ENCODE measurements at regions not wholly inside any gene's neighbourhood (a gene's known extent, or its start where the extent isn't known, plus 50 kb on each side); places are given as distances from the start of the nearest gene placed in this dataset.
"Not testable (repeated sequence)": the region's sequence is repeated elsewhere in the genome, so short reads cannot be mapped to it uniquely, and the experiment has no call there.

- DNase-seq, result peak; percentile 97
These were observed 1188.1 kb downstream of the EPHA7 start for GRCh38 chr6:92231171-92231701.

DNA sequence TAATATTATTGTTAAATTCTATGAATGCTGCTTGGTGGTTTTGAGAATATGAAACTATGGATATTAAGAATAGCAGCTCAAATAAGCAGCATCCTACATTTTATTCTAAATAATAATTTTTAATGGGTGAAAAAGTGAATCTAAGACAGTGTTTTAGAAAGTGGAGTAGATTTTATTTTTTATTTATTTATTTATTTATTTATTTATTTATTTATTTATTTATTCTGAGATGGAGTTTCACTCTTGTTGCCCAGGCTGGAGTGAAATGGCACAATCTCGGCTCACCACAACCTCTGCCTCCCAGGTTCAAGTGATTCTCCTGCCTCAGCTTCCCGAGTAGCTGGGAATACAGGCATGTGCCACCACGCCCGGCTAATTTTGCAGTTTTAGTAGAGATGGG, 1199.4 kb downstream of the EPHA7 start:
- DNase-seq, result not testable (repeated sequence)

- no peak for DNase-seq
These were observed 1202.6 kb downstream of the EPHA7 start for GRCh38 chr6:92216717-92217116.

GRCh38 chr6:92201618-92202017, 1217.7 kb downstream of the EPHA7 start:
- no peak for DNase-seq

DNA sequence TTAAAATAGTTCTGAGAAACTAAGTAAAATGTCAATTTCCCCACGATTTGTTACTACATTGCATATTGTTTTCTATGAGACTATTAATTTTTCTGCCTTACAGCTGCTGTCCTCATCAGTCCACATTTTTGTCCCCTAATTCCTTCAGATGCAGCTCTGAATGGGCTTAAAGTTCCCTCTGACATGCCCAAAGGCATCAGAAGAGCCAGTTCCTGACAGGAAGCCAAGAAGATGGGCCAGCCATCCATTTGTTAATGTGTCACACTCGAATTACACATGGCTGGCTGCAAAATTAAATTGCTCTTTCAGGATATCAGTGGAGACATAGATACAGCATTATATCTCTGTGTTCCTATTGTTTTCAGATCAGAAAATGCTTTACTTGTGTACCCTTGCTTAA, 1223.0 kb downstream of the EPHA7 start:
- no peak for DNase-seq

GRCh38 chr6:92195796-92196195, 1223.6 kb downstream of the EPHA7 start:
- DNase-seq, result no peak

DNA sequence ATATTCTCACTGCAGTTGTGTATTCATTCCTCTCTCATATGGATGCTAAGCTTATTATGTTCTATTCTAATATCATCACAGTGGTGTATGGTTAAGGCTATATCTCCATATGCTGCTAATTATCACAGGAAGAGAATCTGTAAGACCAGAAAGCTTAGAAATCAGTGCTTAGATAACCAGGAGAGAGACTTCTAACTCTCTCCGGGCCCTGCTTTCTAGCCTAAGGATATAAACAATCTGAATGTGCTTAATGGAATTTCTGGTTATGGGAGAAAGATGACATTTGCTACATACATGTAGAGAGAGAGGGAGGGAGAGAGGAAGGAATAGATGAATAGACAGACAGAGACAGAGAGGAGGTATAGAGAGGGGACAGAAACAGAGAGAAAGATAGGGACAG, 1231.3 kb downstream of the EPHA7 start:
- no peak for DNase-seq

DNA sequence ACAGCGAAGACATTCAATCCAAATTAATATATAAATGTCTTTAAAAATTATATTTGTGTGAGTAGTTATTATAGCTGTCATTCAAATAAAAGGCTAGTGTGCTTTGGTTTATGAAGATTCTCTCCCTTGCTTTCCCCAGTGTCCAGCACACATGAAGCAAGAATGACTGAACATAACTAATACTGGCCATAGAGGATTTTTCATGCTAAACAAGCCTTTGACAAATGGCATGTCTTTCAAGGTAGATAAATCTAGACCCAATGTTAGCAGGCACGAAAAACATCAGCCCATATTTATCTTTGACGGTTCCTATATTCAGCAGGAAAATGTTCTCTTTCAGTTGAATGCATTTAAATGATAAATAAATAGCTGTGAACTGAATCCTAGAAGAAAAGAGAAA, 1234.4 kb downstream of the EPHA7 start:
- no peak for DNase-seq

DNA sequence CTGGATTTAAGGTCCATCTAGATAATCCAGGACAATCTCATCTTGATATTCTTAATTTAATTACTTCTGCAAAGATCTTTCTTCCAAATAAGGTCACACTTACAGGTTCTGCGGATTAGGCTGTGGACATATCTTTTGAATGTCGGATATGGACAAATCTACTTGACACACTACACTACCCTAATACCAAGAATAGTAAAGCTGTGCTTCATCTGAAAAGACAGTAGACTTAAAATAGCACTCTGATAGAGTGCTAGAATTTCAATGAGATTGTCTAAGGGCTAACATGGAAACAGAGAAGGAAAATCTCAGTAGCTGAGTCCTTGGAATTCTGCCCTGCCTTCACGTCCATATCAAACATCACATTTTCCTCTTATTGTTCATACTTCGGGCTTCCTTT, 1238.0 kb downstream of the EPHA7 start:
- DNase-seq, result no peak

GRCh38 chr6:92180090-92180489, 1239.3 kb downstream of the EPHA7 start:
- no peak for DNase-seq

DNA sequence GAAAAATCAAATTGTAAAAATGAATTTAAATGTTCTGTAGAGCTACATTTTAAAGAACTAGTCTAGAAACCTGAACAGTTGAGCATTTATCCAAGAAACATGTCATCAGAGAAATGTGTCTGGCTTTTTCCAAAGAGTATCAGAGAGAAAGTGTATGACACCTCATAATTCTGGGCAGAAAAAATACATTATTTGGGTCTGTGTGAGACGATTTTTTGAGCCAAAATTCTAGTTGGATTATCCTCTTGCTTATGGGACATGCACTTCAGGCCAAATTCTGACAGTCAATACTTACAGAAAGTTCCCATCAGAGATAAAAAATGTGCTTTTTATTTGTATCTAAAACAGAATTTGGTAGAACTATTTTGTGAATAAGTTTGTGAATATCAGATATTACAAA, 1242.7 kb downstream of the EPHA7 start:
- no peak for DNase-seq

- no peak for DNase-seq
These were observed 1244.8 kb downstream of the EPHA7 start for GRCh38 chr6:92174398-92175073.

DNA sequence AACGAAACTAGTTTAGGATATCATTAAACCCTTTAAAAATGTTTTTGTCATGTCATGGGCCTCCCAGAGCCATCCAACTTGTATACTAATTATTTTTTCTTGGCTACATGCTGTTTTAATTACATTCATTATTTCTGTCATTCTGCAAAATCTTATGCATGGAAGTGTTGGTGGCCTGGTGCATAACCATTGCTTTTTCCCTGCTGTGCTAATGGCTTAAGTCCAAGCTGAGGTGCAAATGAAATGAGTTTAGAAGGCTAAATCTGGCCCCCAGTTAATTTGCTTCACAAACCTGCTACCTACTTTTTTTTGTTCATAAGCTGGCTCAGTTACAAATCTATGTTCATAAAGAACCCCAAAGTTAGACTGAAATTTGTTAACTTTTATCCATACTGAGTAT, 1249.9 kb downstream of the EPHA7 start:
- DNase-seq, result no peak

DNA sequence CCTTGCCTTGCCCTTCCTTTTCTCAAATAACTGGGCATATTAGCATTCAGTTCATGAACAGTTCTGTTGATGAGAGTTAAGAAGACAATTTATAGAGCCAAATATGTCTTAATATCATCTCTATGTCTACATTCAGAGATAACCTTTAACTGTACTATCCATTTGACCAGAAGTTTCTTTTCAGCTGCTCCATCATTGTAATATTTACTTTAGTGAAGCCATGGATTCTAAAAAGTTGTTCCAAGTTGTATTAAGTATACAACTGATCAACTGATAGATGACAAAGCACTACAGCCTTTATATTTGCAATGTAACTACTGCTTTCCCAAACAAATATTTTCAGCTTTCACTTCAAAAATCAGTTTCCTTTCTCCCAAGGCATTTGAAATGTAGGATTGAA, 1252.7 kb downstream of the EPHA7 start:
- no peak for DNase-seq

DNA sequence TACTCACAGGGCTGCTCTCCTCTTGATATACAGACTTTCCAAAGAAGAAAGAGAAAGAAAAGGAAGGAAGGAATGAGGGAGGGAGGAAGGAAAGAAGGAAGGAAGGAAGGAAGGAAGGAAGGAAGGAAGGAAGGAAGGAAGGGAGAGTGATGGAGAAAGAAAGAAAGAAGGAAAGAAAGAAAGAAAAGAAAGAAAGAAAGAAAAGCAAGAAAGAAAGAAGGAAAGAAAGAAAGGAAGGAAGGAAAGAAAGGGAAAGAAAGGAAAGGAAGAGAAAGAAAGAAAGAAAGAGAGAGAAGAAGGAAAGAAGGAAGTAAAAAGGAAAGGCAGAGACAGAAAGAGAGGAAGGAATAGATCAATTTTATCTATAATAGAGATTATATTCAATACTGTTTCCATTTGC, 1257.4 kb downstream of the EPHA7 start:
- no peak for DNase-seq

DNA sequence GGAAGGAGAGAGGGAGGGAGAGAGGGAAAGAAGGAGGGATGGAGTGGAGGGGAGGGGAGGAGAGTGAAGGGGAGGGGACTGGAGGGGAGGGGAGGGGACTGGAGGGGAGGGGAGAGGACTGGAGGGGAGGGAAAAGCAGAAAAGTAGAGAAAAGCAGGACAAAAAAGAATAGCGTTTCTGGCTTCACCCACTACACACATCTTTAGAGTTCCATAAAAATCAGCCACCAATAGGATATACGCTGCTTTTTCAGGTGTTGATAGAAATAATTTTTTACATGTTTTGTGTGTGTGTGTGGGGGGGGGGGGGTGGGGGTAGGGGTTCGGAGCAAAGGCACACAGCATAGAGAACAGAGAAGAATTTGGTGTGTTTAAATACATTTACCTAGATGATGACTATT, 1259.1 kb downstream of the EPHA7 start:
- no peak for DNase-seq

GRCh38 chr6:92159046-92159445, 1260.3 kb downstream of the EPHA7 start:
- no peak for DNase-seq

DNA sequence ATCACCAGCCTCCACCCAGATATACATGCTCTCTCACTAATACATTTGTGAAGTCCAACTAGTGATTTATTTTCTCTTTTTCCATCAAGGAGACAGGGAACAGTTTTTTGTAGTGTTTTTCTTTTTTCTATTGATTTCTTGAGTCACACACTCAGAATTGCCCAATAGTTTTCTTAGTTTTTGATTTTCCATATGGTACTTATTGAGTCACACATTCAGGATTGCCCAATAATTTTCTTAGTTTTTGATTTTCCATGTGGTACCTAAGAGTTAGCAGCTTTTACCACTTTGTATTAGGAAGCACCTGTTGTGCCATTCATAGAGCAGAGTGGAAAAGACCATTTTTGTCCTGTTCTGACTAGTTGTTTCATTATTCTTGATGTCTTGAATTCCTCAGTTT, 1268.8 kb downstream of the EPHA7 start:
- DNase-seq, result no peak

DNA sequence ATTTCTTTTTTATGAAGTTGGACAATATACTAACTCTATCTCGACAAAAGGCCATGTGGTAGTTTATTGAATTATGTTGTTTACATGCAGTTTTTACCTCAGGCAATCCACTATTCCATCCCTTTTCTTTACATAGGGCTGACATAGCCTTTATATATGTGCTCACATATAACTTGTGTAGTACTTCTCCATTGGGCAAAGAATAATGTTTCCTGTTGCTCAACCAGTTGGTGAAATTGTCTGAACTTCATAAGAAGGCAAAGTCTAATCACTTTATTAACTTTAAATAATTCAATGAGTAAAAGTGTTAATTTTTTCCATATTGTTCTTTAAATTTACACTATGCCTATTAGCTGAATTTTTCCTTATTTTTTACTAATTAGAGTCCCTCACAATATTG, 1272.1 kb downstream of the EPHA7 start:
- DNase-seq, result no peak

DNA sequence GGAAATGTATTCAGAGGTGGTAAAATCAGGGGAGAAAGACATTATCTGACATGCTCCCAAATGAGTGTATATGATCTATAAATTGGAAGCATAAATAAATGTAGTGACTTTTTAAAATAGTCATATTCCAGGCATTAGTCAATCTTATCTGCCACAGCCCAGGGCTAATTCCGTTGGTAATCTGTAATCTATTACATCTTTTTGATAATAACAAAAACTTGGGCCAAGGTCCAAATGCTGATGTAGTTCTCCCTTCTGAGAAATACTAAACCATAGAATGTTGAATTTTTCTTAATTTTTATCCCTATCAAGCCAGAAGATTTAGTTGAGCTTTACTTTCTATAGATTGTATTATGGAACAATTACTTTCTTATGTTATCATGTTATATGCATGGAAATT, 1279.8 kb downstream of the EPHA7 start:
- DNase-seq, result no peak

DNA sequence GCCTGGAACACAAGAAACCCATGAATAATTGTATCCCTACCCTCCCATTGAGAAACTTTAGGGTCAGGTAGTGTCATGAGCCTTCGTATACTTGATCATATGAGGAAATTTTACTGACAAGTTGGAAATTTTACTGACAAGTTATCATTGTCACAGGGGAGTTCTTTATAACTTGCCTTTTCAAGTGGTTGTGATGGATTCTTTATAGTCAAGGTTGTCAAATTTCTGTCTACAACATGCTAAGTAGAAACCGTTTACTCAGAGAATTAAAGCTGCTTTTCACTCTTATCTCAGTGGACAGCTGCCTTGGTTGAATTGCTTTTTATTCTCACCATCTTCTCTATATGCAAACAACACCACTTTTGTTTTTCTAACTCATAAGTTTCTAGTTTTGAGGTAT, 1286.4 kb downstream of the EPHA7 start:
- no peak for DNase-seq

DNA sequence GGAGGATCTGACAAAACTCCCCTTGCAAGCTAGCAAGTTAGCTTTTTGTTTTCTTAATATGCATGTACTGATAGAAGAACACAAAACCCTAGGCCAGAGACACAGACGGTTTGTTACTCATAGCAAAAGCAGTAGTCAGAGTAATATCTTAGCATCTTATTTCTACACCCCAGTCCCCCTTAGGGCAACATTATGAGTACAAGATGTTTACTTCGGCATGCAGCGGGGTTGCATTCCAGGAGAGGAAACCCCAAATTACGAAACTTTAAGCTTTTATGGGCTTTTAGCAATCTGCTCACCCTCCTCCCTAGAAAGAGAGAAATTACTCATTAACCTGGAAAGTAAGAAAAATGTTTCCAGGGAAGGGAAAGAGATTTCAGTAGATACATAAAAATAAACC, 1286.9 kb downstream of the EPHA7 start:
- DNase-seq, result no peak

DNA sequence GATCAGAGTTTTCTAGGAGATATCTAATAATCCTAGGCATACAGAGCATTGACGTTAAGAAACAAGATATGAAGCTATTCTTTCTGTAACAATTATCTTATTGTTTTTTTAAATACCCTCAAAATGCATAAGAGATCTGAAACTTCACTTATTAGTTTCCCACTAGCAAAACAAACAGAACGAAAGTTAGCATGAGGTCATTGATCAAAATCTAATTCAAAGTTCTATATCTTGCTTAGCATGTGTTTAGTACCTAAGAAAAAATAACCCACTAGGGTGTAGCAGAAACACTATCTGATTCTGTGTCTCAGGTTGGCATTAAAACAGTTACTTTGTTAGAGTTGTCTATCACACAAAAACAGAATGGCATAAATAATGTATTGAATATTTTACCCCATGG, 1288.4 kb downstream of the EPHA7 start:
- no peak for DNase-seq

DNA sequence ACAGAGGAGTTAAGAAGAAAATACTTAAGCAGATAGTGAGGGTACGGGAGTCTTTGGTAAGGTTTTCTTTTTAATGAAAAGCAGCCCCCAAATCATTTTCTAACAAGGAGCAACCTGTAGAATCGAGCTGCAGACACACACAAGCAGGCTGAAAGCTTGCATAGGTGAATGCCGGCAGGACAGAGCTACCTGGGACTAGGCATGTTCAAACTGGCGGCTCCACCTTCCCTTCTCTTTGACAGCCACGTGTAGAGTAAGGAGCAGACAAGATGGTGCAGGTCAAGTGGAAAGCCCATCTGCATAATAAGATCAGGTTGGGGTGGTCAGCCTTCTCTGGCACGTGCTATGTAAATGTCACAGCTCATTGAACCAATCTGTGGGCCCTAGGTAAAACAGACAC, 1292.4 kb downstream of the EPHA7 start:
- DNase-seq, result no peak

DNA sequence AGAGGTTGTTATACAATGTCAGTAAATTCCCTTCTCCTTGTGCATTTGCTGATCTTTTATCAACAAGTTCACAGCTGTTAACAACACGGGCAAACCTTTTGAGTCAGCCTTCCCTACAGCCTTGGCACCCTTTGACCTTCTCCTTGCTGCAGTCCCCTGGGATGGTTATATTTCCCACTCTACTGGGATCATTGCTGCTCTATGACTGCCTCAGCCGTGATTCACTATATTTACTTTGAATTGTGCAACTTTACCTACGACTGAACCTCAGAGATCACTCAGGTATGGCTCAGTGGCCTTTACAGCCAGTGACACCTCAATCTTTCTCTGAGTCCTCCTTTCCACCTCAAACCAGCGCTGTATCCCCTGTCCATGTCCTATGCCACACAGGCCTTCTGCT, 1293.3 kb downstream of the EPHA7 start:
- no peak for DNase-seq
